HL-60 (cell line): ENCODE measurements at regions not wholly inside any gene's neighbourhood (a gene's known extent, or its start where the extent isn't known, plus 50 kb on each side); places are given as distances from the start of the nearest gene placed in this dataset.

Source experiments
- POLR2AphosphoS5 ChIP-seq: IDR thresholded peaks from 2 replicates; pipeline ENCODE4 v1.6.1; 2012; ENCODE audit warnings: low read depth
- SPI1 ChIP-seq: IDR thresholded peaks from 2 replicates; pipeline ENCODE4 v1.6.1; 2012; ENCODE audit warnings: low read depth, mild to moderate bottlenecking, borderline replicate concordance
- TF ChIP-seq, protein P1 (sequence below): IDR thresholded peaks from one replicate; pipeline ENCODE4 v1.5.1; 2011; ENCODE audit warnings: low read length, control low read depth, inconsistent platforms; ENCODE audit not compliant: insufficient read depth

DNA sequence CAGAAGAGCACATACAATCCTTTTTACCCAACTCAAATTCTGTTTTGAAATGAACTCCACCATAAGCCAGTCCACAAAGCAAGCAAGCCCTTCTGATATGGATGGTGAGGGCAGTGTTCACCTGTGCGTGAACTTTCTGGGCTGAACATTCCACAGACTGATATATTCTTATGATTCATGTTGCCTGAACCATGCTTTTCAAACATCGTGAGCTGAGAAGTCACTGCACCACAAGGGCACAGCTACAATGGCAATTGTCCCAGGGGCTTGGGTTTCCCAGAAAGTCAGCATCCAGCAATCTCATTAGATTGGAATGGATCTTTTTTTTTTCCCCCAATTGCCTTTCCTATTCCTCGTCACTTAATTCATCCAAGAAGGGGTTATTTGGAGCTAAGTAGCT is 86.9 kb upstream of the ZNF438 start:
- TF ChIP-seq, protein P1, sequence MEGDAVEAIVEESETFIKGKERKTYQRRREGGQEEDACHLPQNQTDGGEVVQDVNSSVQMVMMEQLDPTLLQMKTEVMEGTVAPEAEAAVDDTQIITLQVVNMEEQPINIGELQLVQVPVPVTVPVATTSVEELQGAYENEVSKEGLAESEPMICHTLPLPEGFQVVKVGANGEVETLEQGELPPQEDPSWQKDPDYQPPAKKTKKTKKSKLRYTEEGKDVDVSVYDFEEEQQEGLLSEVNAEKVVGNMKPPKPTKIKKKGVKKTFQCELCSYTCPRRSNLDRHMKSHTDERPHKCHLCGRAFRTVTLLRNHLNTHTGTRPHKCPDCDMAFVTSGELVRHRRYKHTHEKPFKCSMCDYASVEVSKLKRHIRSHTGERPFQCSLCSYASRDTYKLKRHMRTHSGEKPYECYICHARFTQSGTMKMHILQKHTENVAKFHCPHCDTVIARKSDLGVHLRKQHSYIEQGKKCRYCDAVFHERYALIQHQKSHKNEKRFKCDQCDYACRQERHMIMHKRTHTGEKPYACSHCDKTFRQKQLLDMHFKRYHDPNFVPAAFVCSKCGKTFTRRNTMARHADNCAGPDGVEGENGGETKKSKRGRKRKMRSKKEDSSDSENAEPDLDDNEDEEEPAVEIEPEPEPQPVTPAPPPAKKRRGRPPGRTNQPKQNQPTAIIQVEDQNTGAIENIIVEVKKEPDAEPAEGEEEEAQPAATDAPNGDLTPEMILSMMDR, result no peak
- TF ChIP-seq POLR2AphosphoS5 (no peak), SPI1 (no peak)
